ENCODE measurements at regions not wholly inside any gene's neighbourhood (a gene's known extent, or its start where the extent isn't known, plus 50 kb on each side); places are given as distances from the start of the nearest gene placed in this dataset.
"Not testable (repeated sequence)": the region's sequence is repeated elsewhere in the genome, so short reads cannot be mapped to it uniquely, and the experiment has no call there.

DNA sequence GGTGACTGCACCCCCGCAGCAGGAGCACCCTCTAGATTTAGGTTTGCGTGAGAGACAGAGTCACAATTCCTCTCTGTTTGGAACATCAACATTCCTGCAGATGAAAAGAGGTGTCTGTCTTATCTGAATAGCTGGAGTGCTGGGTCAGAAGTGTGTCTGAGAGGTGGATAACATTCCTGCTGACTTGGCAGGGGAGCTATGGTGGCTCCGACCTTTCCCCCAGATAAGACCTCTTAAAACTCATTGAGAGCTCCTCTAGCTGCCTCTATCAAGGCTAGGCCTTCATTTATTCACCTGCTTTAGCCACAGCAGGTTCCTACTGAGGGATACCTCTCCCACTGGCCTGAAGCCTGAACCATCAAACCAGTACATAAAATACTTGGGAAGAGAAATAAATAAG lies 615.5 kb downstream of the LRRC70 start:
- no peak for DNase-seq

DNA sequence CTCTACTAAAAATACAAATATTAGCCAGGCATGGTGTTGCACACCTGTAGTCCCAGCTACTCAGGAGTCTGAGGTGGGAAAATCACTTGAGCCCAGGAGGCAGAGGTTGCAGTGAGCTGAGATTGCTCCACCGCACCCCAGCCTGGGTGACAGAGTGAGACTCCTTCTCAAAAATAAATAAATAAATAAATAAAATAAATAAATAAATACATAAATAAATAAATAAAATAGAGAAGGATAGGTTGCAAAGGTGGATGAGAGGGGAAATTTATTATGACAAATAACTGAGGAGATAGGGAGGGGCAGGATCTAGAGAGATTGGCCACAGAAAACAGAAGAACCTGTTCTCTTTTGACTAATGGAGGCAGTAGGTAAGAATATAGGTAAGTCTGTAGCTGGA lies 601.6 kb downstream of the LRRC70 start:
- DNase-seq = not testable (repeated sequence)

DNA sequence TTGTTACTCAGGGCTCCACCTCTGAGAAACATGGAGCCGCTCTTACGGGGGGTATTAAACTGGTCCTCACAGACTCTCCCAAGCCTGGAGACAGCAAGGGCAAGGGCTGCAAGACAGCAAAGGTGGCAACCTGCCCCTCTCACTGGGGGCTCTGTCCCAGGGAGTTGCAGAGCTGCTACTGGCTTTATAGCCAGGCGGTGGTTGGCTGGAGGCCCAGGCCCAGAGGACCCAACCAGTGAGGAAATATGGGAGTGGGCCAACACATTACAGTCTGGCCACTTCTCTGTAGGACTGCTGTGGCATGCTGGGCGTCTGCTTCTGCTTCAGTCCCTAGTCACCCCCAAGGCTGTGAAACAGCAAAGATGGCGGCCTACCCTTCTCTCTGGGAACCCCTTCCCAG lies 597.2 kb downstream of the LRRC70 start:
- no peak for DNase-seq

DNA sequence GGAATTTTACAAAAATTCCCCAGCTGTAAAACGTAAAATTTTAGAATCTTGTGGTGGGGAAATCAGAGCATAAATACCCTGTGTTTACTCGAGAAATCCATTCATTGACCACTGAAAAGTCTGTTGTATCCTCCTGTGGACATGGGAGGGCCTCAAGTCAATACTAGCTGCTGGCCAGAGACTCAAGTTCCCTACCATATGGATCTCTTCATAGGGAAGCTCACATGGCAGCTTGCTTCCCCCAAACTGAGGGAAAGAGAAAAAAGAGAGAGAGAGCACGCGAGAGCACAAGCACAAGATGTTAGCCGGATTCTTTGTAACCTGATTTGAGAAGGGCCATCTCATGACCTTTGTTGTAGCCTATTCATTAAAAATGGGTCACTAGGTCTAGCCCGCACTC lies 591.9 kb downstream of the LRRC70 start:
- no peak for DNase-seq

DNA sequence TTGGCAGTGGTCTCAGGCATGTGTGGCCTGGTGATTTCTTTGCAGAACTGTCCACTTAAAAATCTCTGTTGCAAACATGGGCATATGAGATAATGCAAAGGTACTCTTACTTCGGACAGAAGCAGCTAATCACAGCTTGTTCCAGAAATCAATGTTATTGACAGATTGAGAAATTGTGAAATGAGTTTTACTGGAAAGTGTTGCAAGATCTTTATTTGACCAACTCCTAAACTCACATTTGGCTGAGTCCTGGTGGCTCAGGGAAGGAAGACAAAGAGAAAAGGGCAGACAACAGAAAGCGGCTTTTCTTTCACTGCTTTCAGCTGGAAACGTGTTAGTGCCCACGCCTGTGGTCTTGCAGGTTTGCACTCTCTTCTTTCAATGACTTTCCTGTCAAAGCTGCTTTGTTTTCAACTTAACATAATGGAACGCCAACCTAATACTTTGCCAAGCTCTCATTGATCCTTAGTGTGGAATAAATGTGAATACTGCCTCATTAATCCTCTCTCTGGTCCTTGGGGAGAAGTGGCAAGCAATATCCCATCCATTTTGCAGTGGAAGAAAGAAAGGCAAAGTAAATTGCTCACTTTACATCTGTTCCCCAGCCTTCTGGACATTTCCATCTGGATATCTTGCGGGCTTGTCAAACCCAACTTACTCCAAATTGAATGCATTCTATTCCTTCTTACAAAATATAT lies 586.4 kb downstream of the LRRC70 start:
- DNase-seq = no peak

DNA sequence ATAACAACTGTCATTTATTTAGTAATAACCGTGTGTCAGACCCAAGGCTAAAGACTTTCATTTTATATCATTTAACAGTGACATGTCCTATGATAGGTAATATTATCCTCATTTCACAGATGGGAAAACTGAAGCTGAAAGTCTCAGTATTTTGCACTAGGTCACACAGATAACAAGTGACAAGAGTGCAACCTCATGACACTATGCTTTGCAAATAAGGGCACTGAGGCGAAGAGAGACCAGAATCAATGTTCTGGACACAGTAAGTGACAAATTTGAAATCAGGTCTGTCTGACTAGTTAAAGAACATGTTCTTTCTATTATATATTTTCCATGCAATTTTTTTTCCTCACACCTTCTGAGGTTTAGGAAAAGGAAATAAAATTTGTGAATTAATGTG lies 585.7 kb downstream of the LRRC70 start:
- no peak for DNase-seq

DNA sequence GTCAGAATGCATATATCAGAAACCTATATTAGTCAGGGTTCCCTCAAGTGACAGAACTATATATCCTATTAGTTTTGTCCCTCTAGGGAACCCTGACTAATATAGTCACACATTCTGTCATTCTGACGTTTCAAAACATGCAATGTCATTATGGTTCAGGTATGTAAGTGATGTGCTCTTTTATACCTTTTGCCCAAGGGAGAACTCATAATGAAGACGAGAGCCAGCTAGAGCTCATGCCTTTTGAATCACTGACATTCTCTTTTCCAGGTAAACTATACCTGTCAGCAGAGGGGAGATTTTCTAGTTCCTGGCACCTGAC lies 576.7 kb downstream of the LRRC70 start:
- no peak for DNase-seq

DNA sequence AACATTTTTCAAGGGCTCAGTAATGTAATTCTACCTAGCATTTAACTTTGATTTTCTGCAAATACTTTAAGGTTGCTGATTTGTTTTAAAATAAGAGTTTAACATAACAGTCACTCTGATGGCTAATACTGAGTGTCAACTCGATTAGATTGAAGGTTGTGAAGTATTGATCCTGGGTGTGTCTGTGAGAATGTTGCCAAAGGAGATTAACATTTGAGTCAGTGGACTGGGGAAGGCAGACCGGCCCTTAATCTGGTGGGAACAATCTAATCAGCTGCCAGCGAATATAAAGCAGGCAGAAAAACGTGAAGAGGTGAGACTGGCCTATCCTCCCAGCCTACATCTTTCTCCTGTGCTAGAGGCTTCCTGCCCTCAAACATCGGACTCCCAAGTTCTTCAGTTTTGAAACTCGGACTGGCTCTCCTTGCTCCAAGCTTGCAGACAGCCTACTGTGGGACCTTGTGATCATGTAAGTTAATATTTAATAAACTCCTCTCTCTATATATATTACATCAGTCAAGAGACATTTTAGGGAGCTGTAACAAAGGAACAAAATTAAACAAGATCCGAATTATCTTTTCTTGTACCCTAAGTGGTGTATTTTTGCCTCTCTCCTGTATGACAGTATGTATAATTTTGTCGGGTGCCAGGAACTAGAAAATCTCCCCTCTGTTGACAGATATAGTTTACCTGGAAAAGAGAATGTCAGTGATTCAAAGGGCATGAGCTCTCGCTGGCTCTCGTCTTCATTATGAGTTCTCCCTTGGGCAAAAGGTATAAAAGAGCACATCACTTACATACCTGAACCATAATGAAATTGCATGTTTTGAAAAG lies 576.1 kb downstream of the LRRC70 start:
- DNase-seq = no peak

DNA sequence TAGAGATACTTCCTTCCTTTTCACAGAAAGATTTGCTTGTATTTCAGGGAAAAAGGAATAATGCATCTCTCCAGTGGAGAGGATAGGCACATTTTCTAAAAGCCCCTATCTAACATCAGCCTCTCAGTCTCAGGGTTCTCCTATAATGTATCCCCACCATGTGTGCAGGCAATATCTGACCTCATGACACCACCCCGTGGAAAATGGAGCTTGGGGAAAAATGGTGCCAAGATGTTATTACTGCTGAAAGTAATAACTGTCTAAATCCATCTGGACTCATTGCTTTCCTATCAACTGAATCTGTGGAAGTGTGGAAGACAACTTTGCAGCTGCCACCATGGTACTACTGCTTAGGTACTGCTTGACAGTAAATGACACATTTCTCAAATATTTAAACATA lies 574.3 kb downstream of the LRRC70 start:
- DNase-seq = no peak

DNA sequence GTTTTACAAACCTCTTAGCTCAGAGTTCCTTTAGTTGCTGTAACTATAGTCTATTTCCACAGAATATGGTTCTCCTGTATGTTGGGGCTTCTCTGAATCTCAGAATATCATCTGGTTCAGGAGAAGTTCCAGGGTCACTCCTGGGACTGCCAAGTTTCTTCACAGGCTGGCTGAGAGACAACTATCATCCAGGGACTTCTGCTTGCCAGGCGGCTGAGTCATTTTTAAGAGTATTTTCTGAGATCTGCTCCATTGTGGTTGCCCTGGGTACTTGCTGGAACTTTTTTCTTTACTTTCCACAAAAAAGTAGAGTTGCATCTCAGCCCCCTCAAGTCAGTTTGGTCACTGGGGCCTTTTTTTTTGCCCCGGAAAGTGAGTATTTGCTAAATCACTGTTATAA lies 566.5 kb downstream of the LRRC70 start:
- no peak for DNase-seq

DNA sequence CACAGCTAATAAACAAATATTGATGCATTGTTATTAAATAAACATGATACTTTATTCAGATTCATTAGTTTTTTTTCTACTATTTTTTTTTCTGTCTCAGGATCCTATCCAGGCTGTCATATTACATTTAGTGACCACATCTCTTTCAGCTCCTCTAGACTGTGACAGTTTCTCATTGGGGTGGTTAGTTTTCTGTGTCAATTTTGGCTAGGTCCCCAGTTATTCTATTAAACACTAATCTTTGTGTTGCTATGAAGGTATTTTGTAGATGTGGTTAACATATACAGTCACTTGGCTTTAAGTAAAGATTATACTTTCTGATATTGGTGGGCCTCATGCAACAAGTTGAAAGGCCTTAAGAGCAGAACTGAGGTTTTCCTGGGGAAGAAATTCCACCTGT lies 563.0 kb downstream of the LRRC70 start:
- no peak for DNase-seq

DNA sequence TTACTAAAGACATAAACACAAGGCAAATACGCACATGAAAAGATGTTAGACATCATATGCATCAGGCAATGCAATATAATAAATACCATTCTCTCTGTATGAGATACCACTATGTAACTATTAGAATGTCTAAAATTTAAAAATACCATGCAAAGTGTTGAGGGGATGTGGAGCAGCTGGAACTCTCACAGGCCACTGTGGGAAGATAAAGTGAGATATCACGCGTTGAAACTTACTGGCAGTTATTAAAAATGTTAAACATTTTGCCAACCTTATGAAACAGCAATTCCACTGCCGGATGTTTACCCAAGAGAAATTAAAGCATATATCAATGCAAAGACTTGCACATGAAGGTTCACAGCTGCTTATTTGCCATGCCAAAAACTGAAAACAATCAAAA lies 556.7 kb downstream of the LRRC70 start:
- DNase-seq = no peak

DNA sequence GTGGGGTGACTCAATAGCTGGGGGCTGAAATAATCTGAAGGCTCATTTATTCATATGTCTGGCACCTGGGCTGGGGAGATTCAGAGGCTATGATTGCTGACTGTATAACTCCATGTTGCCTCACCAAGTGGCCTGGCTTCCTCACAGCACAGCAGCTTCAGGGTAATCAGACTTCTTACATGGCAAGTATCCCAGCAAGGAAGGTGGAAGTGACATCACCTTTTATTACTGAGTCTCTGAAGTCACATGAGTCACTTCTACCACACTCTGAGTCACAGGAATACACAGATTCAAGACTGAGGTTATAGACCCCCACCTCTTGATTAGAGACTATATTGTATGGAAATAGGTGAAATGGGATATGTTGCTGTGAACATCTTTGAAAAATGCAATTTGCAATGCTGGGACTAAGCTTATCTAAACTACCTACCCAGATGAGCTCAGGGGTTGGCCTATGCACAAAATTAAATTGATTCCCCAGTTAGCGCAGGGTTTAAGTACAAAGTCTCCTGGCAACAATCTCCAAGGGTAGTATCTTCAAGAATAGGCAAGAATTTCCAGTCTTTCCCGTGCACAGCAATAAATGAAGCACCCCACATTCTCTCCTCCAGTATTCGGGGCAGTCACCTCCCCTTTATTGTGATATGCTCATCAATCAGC lies 553.1 kb downstream of the LRRC70 start:
- no peak for DNase-seq

DNA sequence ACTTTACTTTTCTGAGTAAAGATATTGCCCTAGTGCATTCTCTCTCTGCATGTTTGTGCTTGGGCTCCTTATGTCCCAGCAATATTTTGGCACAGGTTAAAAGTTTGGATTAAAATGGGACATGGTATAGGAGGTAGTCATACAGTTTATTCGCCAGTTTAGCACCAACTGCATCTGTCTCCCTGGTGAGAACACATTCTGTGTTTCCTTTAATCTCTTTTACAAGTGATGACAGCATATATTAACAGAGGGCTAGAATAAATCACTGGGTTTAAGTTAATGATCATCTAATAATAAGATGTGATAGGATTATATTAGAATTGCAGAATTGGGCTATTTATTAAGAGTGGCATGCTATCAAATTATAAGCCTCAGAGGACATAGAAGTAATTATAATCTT lies 550.1 kb downstream of the LRRC70 start:
- no peak for DNase-seq

DNA sequence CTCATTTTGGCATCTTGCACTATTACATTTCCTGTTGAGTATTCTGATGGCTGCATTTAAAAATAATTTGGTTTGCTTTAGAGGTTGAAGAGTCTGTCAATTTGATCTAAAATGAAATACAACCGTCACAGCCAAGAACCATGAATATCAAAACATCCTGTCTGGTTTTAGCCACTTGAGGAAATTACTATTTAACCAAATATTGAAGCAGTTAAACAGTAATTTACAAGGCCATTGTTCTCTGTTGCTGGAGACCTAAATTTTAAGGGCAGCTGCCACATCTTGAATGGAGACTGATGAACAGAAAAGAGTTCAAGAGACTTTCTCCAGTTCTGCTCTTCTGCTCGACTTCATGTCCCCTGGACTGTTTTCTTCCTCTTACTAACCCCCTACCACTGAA lies 549.4 kb downstream of the LRRC70 start:
- no peak for DNase-seq

DNA sequence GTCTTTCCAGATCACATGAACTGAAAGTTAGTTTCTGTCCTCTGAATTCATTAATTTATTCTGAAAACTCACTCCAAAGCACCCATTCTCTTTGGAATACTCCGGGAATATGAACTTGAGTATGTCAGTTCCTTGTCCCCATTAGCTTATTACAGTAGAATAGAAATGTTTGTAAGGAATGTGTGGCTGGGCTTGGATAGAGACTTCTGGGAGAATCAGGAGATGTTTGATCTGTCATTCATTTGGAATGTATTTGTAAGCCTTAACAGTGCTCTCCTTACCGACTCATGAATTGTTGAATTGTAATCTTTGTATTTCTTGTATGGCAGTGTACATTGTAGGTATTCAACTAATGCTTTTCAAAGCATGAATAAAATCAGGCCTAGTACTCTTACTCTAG lies 548.4 kb downstream of the LRRC70 start:
- DNase-seq = no peak

DNA sequence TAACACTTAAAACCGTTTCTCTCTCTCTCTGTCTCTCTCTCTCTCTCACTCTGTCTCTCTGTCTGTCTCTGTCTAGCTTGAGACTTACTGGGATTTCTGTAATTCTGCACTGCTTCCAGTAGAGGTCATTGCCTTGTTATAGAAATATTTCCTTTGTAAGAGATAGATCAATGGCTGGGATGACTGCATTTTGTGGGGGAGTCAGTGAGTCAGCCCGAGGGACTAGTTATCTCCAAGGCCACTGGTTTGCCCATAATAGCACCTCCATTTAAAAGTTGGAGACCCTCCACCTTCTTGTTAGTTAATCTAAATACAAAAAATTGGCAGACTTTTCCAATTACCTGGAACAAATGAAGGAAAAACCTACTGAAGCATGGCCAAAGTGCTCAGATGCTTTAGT lies 547.2 kb downstream of the LRRC70 start:
- no peak for DNase-seq

DNA sequence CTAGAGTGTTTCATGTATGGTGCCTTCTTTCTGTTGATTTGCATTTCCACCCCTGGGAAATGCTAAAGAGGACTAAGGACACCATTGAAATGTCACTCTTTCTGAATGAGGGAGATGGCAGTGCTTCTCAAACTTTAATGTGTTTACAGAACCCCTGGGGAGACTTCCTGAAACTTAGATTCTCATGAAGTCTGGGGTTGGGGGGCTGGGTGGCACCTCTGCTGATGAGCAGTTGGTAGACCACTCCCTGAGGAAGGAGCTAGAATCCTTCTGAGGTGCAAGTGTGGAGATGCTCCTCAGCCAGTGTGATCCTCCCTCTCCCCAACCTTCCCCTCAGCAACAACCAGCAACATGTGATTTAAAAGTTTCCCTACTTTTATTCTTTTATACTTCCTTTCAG lies 546.8 kb downstream of the LRRC70 start:
- DNase-seq = no peak

DNA sequence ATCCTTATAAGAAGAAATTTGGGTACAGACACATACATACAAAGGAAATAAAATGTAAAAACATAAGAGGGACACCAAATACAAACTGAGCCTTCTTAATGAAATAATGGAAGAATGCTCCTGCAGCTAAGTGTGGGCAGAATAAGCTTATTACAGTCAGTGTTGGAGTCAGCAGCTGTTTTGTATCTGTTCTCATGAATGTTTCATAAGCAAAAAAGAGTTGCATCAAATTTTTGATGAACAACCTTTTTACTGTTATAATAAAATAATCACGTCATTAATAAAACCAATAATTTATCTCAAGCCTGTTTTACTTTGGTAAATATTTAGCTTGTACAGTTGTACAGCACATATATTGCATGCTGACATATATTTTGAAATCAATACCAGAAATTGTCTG lies 545.6 kb downstream of the LRRC70 start:
- no peak for DNase-seq

DNA sequence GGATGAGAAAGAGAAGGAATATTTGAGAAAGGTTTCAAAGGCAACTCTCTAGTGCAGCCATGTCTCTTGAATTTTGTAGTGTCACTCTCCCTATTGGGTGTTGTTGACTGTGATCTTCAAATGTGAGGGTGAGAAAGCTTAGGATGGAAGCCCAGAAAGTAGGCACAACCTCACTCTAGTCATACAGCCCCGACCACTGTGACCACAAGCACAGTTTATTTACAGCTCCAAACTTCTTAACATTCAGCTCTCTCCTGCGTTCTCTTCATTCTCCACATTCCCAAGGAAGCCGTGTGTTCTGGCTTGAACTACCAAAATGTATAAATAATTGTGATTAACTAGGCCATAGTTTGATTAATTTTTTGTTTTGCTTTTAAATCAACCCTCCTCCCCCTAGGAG lies 542.9 kb downstream of the LRRC70 start:
- no peak for DNase-seq

DNA sequence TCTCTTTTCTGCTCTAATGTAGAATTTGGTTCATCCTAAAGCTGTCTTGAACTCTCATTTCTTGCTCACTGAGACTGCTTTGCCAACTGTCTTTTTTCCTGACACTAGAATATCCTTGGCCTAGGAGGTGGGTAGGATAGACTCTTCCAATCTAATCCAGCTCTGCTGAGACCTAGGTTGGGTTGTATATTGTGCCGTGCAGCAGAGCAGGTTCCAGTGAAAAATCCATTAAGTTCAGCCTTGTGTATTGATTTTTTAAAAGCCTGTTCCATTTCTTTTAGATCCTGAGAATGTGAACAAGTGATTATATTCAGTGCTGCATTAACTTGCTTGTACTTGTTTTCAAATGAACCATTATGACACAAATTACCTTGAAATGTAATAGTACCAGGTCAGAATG lies 539.6 kb downstream of the LRRC70 start:
- DNase-seq = no peak

DNA sequence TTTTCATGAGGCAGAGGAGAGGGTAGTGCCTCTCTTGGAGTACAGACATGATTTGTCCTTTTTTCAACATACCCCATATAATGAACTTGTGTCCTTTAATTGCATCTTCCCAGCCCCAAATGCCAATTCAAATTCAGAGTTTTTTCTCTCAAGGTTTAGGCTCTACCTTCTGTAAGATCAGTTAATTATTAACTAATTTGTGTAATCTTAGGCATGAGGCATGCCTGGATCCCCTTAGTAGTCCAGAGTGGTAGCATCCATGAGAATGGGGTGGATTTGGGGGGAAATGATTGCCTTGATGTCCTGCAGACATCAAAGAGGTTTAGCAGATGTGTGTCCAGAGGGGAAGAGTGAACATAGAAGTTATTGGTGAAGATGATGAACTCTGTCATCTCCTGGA lies 533.3 kb downstream of the LRRC70 start:
- no peak for DNase-seq

DNA sequence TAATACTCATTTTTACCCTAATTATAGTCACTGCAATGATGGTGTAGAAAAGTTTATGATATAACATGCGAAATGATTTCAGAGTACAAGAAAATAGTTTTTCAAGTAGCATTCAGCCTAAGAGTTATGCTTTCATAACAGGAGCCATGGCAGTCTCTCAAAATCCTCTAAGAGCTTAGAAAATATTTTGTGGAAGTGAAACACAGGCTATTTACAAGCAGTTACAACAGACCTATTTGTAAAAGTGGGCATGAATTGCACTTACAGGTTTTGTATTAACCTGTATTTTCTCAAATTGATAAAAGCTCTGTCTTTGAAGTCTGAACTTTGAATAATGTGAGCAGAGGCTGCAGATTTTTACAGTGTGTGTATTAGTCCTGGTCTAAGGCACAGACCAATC lies 523.3 kb downstream of the LRRC70 start:
- DNase-seq = no peak

DNA sequence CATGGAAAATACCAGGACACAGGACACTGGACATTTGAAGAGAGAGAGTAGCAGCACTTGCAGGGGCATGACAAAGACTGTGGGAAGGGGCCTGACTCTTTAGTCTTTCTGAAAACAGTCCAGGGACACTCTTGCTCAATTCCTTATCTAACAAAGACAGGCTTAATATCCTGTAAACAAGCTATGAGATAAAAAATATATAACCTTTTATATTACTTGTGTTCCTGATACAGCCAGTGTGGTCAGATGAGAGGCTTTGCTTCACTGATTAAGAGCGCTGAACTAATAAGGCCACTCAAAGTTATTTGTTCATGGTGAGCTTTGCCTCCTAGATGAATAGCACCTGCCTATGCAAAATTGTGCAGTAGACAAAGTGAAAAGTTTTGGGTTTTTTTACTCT lies 518.7 kb downstream of the LRRC70 start:
- DNase-seq = no peak
